ENCODE measurements at regions not wholly inside any gene's neighbourhood (a gene's known extent, or its start where the extent isn't known, plus 50 kb on each side); places are given as distances from the start of the nearest gene placed in this dataset.

GRCh38 chr7:50957855-50958254 lies 175.2 kb upstream of the GRB10 start:
- H2AFZ ChIP-seq, result no peak overlapping the region
- no peaks in the 10 kb centered on the region for H3K79me2 ChIP-seq
- TF ChIP-seq CTCF (IDR thresholded peaks at IDR 0.05), result no peak
- H3K4me3 ChIP-seq (ENCODE audit: low read depth, low read length), result no peak overlapping the region
- H3K27me3 ChIP-seq (ENCODE audit: control insufficient read depth, insufficient read depth, low read length), result no peaks in the 10 kb centered on the region
- no peak overlapping the region for H3K4me2 ChIP-seq (ENCODE audit: low read length)
- H3K9me3 ChIP-seq (ENCODE audit: control insufficient read depth, low read length), result no peaks in the 10 kb centered on the region
- H3K4me1 ChIP-seq, result peaks cover 3% of the 10 kb centered on the region
- no peaks in the 10 kb centered on the region for H3K36me3 ChIP-seq (ENCODE audit: control insufficient read depth, insufficient read depth, low read length)
- no peak overlapping the region for H3K27ac ChIP-seq
- H3K9ac ChIP-seq, result no peak overlapping the region

GRCh38 chr7:50957431-50957830 lies 174.7 kb upstream of the GRB10 start:
- Histone ChIP-seq H3K9me3 (ENCODE audit: control insufficient read depth, low read length) (no peaks in the 10 kb centered on the region), H3K4me2 (ENCODE audit: low read length) (no peak overlapping the region), H3K27me3 (ENCODE audit: control insufficient read depth, insufficient read depth, low read length) (no peaks in the 10 kb centered on the region), H3K9ac (no peak overlapping the region), H3K36me3 (ENCODE audit: control insufficient read depth, insufficient read depth, low read length) (no peaks in the 10 kb centered on the region), H3K4me1 (peaks cover 3% of the 10 kb centered on the region), H2AFZ (no peak overlapping the region), H3K27ac (no peak overlapping the region), H3K79me2 (no peaks in the 10 kb centered on the region), H3K4me3 (ENCODE audit: low read depth, low read length) (no peak overlapping the region)
- no peak for TF ChIP-seq CTCF (IDR thresholded peaks at IDR 0.05)

- TF ChIP-seq CTCF (IDR thresholded peaks at IDR 0.05), result no peak
Measured at GRCh38 chr7:50956522-50957155, 173.9 kb upstream of the GRB10 start.

GRCh38 chr7:50954716-50955115 lies 172.0 kb upstream of the GRB10 start:
- Histone ChIP-seq H3K9me3 (ENCODE audit: control insufficient read depth, low read length) (no peaks in the 10 kb centered on the region), H3K36me3 (ENCODE audit: control insufficient read depth, insufficient read depth, low read length) (no peaks in the 10 kb centered on the region), H3K4me2 (ENCODE audit: low read length) (no peak overlapping the region), H3K27ac (no peak overlapping the region), H3K27me3 (ENCODE audit: control insufficient read depth, insufficient read depth, low read length) (no peaks in the 10 kb centered on the region), H3K4me1 (peaks cover 3% of the 10 kb centered on the region), H3K79me2 (no peaks in the 10 kb centered on the region), H3K4me3 (ENCODE audit: low read depth, low read length) (no peak overlapping the region), H3K9ac (no peak overlapping the region), H2AFZ (no peak overlapping the region)
- TF ChIP-seq CTCF (IDR thresholded peaks at IDR 0.05), result no peak

More at GRCh38 chr7:50956522-50957155, 173.9 kb upstream of the GRB10 start:
- Histone ChIP-seq H3K4me3 (ENCODE audit: low read depth, low read length) (no peak overlapping the region), H2AFZ (no peak overlapping the region), H3K36me3 (ENCODE audit: control insufficient read depth, insufficient read depth, low read length) (no peaks in the 10 kb centered on the region), H3K27me3 (ENCODE audit: control insufficient read depth, insufficient read depth, low read length) (no peaks in the 10 kb centered on the region), H3K79me2 (no peaks in the 10 kb centered on the region), H3K4me2 (ENCODE audit: low read length) (no peak overlapping the region), H3K27ac (no peak overlapping the region), H3K9me3 (ENCODE audit: control insufficient read depth, low read length) (no peaks in the 10 kb centered on the region), H3K4me1 (peaks cover 3% of the 10 kb centered on the region), H3K9ac (no peak overlapping the region)

GRCh38 chr7:50954245-50954644 lies 171.5 kb upstream of the GRB10 start:
- Histone ChIP-seq H3K9me3 (ENCODE audit: control insufficient read depth, low read length) (no peaks in the 10 kb centered on the region), H3K27ac (no peak overlapping the region), H3K4me2 (ENCODE audit: low read length) (no peak overlapping the region), H3K4me3 (ENCODE audit: low read depth, low read length) (no peak overlapping the region), H3K36me3 (ENCODE audit: control insufficient read depth, insufficient read depth, low read length) (no peaks in the 10 kb centered on the region), H3K27me3 (ENCODE audit: control insufficient read depth, insufficient read depth, low read length) (no peaks in the 10 kb centered on the region), H3K9ac (no peak overlapping the region), H2AFZ (no peak overlapping the region), H3K4me1 (peaks cover 3% of the 10 kb centered on the region), H3K79me2 (no peaks in the 10 kb centered on the region)
- no peak for TF ChIP-seq CTCF (IDR thresholded peaks at IDR 0.05)
